GM21526 (cell line): ENCODE measurements at regions not wholly inside any gene's neighbourhood (a gene's known extent, or its start where the extent isn't known, plus 50 kb on each side); places are given as distances from the start of the nearest gene placed in this dataset.
"Not testable (repeated sequence)": the region's sequence is repeated elsewhere in the genome, so short reads cannot be mapped to it uniquely, and the experiment has no call there.

Experiments used
- ATAC-seq: cut with Tn5 transposase; IDR thresholded peaks from one replicate; pipeline ENCODE4 v1.9.1; 2021; ENCODE audit warnings: moderate library complexity; ENCODE audit not compliant: unreplicated experiment, low FRiP score

DNA sequence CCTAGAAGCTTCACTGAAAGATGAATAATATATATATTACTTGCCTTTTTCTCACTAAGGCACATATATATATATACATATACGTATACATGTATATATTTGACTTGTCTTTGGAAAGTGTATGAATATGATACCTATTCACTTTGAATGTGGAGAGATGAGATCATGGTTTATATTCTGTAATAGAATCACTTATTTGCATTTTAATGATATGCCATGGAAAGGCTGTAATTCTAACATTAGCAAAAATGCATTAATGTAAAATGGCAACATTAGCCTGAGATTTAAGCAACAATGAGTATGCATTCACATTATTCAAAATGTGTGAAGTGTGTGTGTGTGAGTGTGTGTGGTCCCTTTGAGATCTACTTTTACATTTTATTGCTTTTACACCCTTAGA lies 54.5 kb upstream of the PRKD1 start:
- no peak for ATAC-seq

- ATAC-seq: no peak
These were observed 55.3 kb upstream of the PRKD1 start for GRCh38 chr14:29982993-29983392.

DNA sequence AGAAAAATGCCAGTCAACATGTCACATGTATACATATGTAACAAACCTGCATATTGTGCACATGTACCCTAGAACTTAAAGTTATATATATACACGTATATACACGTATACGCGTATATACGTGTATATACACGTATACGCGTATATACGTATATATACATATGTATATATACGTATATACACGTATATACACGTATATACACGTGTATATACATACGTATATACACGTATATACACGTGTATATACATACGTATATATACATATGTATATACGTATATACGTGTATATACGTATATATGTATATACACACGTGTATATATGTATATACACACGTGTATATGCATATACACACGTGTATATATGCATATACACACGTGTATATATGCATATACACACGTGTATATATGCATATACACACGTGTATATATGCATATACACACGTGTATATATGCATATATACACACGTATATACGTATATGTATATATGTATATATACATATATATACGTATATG lies 62.8 kb upstream of the PRKD1 start:
- ATAC-seq: not testable (repeated sequence)

DNA sequence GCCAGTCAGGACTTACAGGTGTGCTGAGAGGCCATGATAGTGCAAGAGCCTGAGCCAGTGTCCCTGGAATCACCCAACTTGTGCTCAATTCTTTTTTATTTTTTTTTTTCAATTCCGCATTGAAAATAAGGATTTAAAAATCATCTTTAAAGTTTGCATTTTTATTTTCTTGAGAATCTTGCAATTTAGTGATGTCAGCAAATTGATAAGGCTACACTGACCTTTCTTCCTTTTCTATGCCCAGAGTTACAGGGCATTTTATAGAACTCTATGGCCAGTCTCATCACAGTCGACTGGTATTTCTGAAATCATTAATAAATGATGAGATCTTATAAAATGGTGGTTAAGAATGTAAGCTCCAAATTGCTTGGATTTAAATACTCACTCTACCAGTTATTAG lies 63.3 kb upstream of the PRKD1 start:
- ATAC-seq: no peak

DNA sequence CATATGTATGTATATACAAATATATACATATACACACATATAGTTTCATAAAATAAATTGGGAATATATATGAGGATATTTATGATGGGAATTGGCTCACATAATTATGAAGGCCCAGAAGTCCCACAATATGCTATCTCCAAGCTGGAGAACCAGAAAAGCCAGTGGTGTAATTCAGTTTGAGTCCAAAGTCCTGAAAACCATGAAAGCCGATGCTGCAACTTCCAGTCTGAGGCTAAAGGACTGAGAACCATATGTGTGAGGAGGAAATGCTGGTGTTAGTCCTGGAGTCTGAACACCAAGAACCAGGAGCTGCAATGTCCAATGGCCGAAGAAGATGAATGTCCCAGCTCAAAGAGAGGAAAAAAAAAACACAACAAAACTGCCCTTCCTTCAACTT lies 65.5 kb upstream of the PRKD1 start:
- ATAC-seq: no peak

- no peak for ATAC-seq
These were observed 71.4 kb upstream of the PRKD1 start for GRCh38 chr14:29999013-29999539.

DNA sequence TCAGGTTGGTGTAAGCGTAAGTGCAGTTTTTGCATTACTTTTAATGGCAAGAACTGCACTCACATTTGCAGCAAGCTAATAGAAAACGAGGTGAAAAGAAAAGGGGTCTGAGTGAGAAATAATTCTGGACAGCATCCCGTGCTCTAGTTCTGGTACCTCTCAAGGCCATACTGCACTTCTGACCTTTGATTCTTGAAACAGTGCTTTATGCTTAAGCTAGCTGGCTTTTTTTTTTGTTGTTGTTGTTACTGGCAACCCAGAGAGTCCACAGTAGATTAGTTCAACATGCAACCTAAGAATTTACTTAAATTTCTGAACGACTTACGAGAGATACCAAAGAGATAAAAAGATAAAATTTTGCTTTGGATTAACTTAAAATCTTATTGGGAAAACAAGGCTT lies 75.2 kb upstream of the PRKD1 start:
- no peak for ATAC-seq

- ATAC-seq: peak; percentile 77
These were observed 77.6 kb upstream of the PRKD1 start for GRCh38 chr14:30005114-30005808.

DNA sequence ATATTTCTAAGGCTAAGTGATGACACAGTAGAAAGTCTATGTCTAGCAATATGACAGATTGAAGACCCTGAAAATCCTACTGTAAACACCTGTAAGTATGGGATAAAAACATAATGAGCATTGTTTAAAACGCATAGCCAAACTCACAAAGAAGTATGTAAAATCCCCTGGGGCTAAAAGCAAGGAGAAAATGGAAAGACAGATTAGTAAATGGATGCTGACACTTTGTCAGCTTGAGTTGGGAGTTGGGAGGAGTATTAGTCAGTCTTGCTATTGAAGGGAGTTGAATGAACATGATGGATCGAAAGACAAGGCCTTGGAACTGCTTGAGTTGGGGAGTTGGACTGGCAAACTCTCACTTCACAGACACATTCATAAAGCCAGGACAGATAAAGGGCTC lies 79.0 kb upstream of the PRKD1 start:
- no peak for ATAC-seq

DNA sequence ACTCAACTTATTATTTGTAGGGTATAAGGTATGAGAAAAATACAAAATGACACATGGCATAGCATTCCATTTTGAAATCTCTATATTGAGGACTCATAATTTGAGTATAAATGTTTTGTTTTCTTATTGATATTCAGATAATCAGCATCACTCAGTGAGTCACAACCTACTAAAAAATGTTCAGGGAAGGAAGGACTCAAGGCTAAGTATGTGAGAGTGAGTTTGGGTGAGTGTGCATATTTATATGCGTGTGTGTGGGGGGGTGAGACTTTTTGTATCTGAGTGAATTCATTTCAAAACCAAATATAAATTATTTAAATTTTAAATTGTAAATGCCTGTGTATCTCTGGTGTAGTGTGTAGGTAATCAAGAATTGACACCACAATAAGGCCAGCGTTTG lies 87.8 kb upstream of the PRKD1 start:
- no peak for ATAC-seq

DNA sequence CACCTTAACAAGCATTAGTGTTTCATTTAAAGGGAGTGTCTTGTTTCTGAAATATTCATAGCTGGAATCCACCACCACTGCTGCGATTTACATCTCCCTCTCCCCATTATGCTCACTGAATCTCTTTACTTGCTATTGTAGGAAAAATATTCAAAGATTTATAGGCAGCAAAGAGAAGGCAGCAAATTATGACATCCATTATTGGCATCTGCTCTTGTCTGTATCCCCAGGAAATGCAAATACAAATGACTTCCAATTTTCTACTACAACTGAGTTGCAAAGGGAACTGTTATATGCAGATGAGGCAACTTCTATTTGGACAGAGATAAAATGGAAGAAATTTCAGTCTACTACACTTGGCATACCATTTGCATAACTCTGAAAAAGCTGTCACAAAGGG lies 88.4 kb upstream of the PRKD1 start:
- no peak for ATAC-seq

- no peak for ATAC-seq
These were observed 89.8 kb upstream of the PRKD1 start for GRCh38 chr14:30017370-30017993.

DNA sequence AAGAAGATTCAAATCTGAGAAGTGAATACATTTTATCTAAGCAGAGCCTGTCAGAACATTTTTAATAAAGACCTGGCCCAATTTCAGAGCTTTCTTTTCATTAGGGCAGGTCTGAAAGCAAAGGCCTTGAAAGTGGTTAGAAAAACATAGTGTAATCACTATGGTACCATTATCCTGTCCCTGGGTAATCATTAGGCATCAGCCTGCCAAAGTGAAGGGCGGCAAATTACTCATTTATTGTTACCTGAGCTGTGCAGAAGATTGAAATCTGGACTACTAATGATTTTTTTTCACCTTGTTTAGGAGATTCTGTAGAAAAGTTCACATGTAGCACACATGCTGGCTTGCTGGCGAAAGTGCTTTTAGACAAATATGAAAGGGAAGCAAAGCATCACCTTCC lies 92.6 kb upstream of the PRKD1 start:
- no peak for ATAC-seq

- no peak for ATAC-seq
These were observed 93.0 kb upstream of the PRKD1 start for GRCh38 chr14:30020687-30021086.

- not testable (repeated sequence) for ATAC-seq
These were observed 95.7 kb upstream of the PRKD1 start for GRCh38 chr14:30023350-30023749.

GRCh38 chr14:30034152-30034551 lies 106.5 kb upstream of the PRKD1 start:
- ATAC-seq: no peak

- no peak for ATAC-seq
These were observed 107.7 kb upstream of the PRKD1 start for GRCh38 chr14:30035361-30035760.

- no peak for ATAC-seq
These were observed 118.1 kb upstream of the PRKD1 start for GRCh38 chr14:30045720-30046119.

DNA sequence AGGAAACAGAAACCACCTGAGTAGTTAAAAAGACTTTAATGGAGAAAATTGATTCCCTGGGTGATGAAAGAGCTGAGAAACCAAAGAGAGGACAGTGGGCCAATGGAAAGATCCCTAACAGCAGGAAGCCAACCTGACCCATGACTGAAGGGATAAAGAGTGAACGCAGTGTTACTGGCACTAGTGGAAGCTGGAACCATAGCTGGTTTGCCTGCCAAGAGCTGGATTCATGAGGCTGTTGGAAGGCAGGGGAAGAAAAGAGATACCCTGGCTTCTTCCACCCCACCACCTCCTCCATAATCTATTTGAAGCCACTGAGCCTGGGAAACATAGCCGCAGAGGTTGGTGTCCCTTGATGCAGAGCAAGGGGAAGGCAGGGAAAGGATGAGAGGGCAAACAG lies 125.5 kb upstream of the PRKD1 start:
- no peak for ATAC-seq

DNA sequence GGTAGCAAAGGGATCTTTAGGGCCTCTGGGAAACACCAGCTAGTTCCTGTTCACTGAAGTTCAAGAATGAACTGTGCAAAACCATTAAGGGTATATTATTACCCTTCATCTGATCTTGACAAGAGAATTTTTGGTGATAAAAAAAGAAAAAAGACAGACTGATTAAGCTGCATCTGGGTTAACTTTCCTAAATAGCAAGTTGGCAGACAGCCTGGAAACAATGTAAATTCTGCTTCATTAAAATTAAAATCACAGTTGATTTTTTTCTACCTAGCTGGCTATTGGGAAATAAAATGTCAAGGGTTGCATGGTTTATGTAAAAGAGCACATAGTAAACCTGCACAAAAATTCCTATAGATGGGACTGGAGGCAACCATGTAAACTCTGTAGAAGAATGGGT lies 126.6 kb upstream of the PRKD1 start:
- ATAC-seq: no peak

GRCh38 chr14:30058401-30058800 lies 130.8 kb upstream of the PRKD1 start:
- no peak for ATAC-seq

- no peak for ATAC-seq
These were observed 136.1 kb upstream of the PRKD1 start for GRCh38 chr14:30063746-30064145.
